GM10266 (cell line): ENCODE measurements at regions not wholly inside any gene's neighbourhood (a gene's known extent, or its start where the extent isn't known, plus 50 kb on each side); places are given as distances from the start of the nearest gene placed in this dataset.
A peak's percentile ranks its signal among the peaks of the same experiment; 100 is the strongest.
"Not testable (repeated sequence)": the region's sequence is repeated elsewhere in the genome, so short reads cannot be mapped to it uniquely, and the experiment has no call there.

ENCODE experiments used
- DNase-seq: peaks from one replicate; pipeline ENCODE4 v3.0.0; 2012; ENCODE audit errors: extremely low spot score
- TF ChIP-seq, protein P1 (sequence below): IDR thresholded peaks from 2 replicates; pipeline ENCODE4 v1.5.1; 2012; ENCODE audit warnings: mild to moderate bottlenecking, low read depth; ENCODE audit not compliant: control insufficient read depth, insufficient read depth; ENCODE audit errors: missing control alignments

DNA sequence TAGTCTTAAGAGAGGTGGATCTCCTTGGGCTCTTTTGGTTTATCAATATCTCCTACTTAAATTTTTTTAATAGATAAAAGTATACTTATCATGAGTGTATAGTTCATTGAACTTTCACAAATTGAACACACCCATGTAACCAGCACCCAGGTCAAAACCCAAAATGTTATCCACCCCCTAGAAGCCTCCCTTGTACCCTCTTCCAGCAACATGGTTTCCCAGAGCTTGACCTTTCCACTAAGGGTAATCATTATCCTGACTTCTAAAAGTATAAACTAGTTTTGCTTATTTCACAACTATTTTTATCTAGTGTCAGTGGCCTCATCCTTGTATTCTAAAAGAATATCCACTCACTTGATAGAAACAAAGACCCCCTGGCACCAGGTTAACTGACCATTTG is 106.8 kb downstream of the MDH1 start:
- no peak for DNase-seq
- TF ChIP-seq, protein P1, sequence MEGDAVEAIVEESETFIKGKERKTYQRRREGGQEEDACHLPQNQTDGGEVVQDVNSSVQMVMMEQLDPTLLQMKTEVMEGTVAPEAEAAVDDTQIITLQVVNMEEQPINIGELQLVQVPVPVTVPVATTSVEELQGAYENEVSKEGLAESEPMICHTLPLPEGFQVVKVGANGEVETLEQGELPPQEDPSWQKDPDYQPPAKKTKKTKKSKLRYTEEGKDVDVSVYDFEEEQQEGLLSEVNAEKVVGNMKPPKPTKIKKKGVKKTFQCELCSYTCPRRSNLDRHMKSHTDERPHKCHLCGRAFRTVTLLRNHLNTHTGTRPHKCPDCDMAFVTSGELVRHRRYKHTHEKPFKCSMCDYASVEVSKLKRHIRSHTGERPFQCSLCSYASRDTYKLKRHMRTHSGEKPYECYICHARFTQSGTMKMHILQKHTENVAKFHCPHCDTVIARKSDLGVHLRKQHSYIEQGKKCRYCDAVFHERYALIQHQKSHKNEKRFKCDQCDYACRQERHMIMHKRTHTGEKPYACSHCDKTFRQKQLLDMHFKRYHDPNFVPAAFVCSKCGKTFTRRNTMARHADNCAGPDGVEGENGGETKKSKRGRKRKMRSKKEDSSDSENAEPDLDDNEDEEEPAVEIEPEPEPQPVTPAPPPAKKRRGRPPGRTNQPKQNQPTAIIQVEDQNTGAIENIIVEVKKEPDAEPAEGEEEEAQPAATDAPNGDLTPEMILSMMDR, result no peak

DNA sequence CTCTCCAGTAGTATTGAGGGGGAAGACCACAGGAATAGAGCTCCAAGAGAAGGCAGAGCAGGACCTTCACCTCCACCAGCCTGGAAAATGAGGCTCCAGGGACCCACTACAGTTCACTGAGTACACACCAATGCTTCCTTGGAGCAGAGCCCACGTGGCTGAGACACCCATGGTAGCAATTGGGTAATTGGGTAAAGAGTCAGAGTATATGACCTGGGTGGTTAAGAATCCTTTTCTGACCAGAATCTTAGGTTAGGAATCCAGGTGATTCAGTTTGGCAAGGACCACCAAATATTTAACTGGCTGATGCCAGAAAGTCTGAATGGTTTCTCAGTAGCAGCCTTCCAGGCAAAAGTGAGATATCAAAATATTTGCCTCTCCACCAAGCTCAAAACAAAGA is 107.7 kb downstream of the MDH1 start:
- no peak for DNase-seq
- TF ChIP-seq, protein P1, result no peak

DNA sequence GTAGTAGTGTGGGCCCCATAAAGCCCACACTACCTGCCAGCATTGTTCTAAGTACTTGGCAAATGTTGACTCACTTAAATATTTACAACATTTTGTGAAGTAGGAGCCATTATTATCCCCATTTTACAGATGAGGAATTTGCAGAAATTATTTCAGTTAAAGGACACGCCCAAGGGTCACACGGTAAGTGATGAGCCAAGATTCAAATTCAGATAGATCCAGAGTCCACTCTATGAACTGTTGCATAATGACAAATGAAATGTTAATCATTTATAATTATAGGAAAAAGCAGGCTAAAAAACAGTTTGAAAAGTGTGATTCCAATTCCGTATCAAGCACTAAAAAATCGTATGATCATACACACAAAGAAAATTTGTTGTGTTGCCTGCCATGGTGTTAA is 108.4 kb downstream of the MDH1 start:
- TF ChIP-seq, protein P1, result no peak
- DNase-seq, result no peak

DNA sequence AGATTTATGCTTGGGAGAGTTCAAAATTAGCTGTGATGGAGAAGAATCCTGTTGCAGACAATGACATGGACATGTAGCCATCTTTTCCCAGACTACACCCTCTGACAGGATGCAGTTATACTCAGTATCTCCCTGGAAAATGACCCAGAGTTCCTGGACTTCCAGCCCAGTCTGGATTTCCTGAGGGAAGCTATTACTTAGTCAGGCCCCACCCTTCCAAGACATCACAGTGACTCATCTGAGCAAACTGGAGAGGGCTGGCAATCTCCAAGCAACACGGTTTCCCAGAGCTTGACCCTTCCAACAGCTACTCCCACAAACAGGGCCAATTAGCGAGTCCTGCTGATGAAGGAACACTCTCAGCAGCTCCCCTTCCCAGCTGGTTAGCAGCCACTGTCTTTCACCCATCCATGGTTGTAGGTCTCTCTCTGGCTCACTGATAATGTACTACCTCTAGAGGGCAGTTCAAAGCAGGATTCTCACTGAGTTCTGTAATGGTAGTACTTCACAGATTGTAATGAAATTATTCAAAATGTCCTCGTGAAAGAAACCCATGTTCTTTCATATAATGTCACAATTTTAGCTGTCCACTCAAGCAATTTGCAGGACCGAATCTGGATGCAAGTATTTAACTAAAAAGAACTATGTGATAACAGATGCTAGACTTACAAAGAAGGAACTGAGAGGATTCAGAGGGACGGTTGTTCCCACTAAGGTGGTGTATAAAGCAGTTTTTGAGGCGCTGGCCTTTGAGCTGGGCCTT is 110.2 kb downstream of the MDH1 start:
- peak; percentile 55 for DNase-seq
- TF ChIP-seq, protein P1, result peak; percentile 60

DNA sequence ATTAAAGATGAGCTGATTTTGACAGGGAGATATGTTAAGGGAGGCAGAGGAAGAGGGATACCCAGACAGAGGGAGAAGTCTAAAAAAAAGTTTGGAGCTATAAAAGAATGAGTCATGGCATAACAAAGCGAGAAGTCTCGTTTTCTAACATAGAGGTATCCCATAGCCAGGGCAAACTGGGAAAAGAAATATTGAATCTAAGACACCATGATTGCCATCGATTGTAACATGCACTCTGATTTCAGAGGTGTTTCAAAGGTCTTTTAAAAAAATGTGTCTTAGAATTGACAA is 110.7 kb downstream of the MDH1 start:
- DNase-seq, result no peak
- TF ChIP-seq, protein P1, result no peak

DNA sequence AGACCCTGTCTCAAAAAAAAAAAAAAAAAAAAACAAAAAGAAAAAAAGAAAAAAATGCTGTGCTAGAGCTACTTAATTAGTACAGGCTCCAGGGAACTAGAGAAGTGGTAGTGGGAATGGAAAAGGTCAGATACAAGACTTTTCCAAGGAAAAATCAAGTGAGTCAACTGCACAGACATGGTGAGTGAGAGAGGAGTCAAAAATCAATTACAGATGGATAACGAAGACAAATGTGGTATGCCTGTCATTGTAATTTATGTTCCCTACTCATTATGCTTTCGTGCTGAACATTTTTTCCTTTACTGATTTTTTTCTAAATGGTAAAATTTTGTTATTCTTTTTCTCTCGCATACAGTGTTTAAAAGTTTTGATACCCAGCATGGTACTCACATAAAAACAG is 111.5 kb downstream of the MDH1 start:
- TF ChIP-seq, protein P1, result no peak
- no peak for DNase-seq

DNA sequence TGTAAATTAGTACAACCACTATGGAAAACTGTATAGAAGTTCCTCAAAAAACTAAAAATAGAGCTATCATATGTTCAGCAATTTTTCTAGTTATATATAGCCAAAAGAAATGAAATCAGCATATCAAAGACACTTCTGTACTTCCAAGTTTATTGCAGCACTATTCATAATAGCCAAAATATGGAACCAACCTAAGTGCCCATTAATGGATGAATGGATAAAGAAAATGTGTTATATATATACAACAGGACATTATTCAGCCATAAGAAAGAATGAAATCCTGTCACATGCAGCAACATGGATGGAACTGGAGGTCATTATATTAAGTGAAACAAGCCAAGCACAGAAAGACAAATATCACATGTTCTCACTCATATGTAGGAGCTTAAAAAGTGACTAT is 112.6 kb downstream of the MDH1 start:
- no peak for DNase-seq
- TF ChIP-seq, protein P1, result no peak

DNA sequence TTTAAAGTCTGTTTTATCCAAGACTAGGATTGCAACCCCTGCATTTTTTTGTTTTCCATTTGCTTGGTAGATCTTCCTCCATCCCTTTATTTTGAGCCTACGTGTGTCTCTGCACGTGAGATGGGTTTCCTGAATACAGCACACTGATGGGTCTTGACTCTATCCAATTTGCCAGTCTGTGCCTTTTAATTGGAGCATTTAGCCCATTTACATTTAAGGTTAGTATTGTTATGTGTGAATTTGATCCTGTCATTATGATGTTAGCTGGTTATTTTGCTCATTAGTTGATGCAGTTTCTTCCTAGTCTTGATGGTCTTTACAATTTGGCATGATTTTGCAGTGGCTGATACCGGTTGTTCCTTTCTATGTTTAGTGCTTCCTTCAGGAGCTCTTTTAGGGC is 117.3 kb downstream of the MDH1 start:
- not testable (repeated sequence) for DNase-seq
